ENCODE measurements at regions not wholly inside any gene's neighbourhood (a gene's known extent, or its start where the extent isn't known, plus 50 kb on each side); places are given as distances from the start of the nearest gene placed in this dataset.

DNA sequence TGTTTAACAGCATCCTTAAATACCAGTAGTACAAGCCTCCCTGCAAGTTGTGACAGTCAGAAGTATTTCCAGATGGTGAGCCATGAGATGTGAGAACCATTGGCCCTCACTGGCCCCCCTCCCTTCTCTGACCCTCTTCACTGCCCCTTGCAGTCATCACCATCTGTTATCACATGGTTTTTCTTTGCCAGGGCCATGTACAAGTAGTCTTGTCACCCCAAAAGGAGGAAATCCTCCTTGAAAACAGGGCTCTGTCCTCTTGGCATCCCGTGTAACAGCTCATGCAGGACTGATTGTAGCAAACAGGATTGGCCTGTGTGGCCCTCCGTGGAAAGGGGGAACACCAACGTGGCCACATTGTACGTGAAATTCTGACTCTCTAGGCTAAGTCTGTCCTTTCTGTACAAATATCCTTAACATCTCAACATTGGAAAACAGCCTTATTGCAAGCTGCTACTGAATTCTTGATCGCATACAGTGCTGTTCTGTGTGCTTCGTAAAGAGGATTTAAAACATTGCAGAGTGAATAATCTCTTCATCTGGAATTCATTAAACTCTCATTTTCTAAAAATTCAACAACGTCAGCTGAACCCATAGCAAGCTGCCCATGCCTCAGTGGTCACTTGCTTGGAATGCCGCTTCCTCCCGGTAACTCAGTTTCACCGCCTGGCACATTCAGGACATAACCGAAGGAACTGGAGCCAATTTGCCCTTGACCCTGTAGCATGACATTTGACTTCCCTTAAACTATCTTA is 171.7 kb downstream of the ATPSCKMT start:
- Histone ChIP-seq H3K9ac (ENCODE audit: low read length) (no peak overlapping the region), H3K4me1 (ENCODE audit: control insufficient read depth, insufficient read depth, low read length) (0 out of 2 replicates have a peak, but pooled peaks cover 3% of the 10 kb centered on the region), H3K27ac (ENCODE audit: low read depth, low read length) (no peak overlapping the region), H3K27me3 (ENCODE audit: control insufficient read depth, insufficient read depth, low read length) (no peaks in the 10 kb centered on the region), H3K4me3 (ENCODE audit: low read depth, low read length) (no peak overlapping the region), H3K36me3 (ENCODE audit: control insufficient read depth, insufficient read depth, low read length) (no peaks in the 10 kb centered on the region), H3K9me3 (ENCODE audit: control insufficient read depth, insufficient read depth, low read depth, low read length) (no peaks in the 10 kb centered on the region)

DNA sequence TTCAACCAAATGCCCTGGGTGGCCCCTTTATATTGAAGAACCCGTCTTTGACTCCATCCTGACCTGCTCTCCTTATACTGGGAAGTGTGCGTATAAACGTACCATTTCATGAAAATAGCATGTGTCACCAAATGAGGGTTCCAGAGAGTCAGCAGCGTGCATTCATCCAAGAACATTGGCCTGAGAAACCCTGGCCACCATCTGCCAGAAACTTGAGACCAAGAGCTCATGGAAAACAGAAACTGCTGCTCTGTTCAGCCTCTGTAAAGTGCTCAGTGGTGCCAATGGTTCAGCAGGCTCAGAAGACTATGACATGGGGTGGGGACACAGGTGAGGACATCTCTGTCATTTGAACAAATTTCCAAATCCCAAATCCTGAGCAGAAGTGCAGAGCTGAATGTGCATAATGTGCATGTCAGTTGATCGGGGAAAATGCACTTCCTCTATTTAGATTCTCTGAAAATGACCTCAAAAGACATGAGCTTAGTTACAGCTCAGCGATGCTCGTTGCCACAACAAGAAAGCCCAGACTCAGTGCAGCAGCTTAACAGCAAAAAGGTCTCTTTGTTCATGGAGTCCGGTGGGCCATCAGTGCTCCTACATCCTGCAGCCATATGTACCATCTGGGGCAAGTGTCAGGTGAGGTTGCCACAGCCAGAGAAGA is 176.1 kb downstream of the ATPSCKMT start:
- Histone ChIP-seq H3K36me3 (ENCODE audit: control insufficient read depth, insufficient read depth, low read length) (no peaks in the 10 kb centered on the region), H3K27me3 (ENCODE audit: control insufficient read depth, insufficient read depth, low read length) (no peaks in the 10 kb centered on the region), H3K9me3 (ENCODE audit: control insufficient read depth, insufficient read depth, low read depth, low read length) (peaks cover 3% of the 10 kb centered on the region; the same call in 1 of the 2 replicates), H3K27ac (ENCODE audit: low read depth, low read length) (no peak overlapping the region), H3K4me1 (ENCODE audit: control insufficient read depth, insufficient read depth, low read length) (no peaks in the 10 kb centered on the region), H3K4me3 (ENCODE audit: low read depth, low read length) (no peak overlapping the region), H3K9ac (ENCODE audit: low read length) (no peak overlapping the region)

DNA sequence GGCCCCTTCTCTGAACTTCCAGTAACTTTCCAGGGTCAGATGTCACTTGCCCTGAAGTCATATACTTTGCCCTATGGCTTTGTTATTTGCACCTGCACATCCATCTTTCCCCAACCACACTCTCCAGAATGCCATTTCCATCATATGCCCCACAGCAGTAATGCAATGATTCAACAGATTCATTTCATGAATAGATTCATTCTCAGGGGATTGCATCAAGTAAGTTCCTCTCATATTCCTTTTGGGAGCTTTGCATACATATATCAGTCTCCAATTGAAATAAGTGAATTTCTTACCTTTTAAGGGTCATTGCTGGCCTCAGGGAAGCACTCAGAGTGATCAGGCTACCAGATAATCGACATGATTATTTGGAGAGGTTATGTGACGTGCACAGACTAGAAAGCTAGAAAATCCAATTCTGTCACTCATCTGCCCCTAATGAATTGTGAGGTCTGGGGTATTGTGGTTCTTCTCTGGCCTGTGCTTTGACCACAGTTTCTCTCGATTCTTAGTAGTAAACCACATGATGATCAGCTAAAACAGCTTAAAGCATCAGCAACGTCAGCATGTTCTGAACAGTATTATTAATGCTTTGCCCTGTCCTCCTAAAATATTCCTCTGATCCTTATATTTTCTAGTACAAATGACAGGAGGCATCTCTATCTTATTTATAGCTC is 179.9 kb downstream of the ATPSCKMT start:
- H3K9me3 ChIP-seq (ENCODE audit: control insufficient read depth, insufficient read depth, low read depth, low read length) = peaks cover 13% of the 10 kb centered on the region
- no peaks in the 10 kb centered on the region for H3K4me1 ChIP-seq (ENCODE audit: control insufficient read depth, insufficient read depth, low read length)
- H3K27ac ChIP-seq (ENCODE audit: low read depth, low read length) = no peak overlapping the region
- H3K9ac ChIP-seq (ENCODE audit: low read length) = no peak overlapping the region
- H3K4me3 ChIP-seq (ENCODE audit: low read depth, low read length) = no peak overlapping the region
- H3K27me3 ChIP-seq (ENCODE audit: control insufficient read depth, insufficient read depth, low read length) = no peaks in the 10 kb centered on the region
- H3K36me3 ChIP-seq (ENCODE audit: control insufficient read depth, insufficient read depth, low read length) = no peaks in the 10 kb centered on the region

DNA sequence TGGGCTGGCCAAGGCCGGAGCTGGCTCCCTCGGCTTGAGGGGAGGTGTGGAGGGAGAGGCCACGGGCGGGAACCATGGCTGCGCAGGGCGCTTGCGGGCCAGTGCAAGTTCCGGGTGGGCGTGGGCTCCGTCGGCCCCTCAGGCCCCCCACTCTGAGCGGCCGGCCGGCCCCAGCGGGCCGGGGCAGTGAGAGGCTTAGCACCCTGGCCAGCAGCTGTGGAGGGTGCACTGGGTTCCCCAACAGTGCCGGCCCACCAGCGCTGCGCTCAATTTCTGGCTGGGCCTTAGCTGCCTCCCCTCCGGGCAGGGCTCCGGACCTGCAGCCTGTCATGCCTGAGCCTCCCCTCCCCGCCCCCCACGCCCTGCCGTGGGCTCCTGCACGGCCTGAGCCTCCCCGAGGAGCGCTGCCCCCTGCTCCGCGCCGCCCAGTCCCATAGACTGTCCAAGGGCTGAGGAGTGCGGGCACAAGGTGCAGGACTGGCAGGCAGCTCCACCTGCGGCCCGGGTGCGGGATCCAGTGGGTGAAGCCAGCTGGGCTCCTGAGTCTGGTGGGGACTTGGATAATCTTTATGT is 184.2 kb downstream of the ATPSCKMT start:
- no peak overlapping the region for H3K27ac ChIP-seq (ENCODE audit: low read depth, low read length)
- no peaks in the 10 kb centered on the region for H3K27me3 ChIP-seq (ENCODE audit: control insufficient read depth, insufficient read depth, low read length)
- no peak overlapping the region for H3K4me3 ChIP-seq (ENCODE audit: low read depth, low read length)
- no peak overlapping the region for H3K9ac ChIP-seq (ENCODE audit: low read length)
- H3K36me3 ChIP-seq (ENCODE audit: control insufficient read depth, insufficient read depth, low read length) = no peaks in the 10 kb centered on the region
- peaks cover 10% of the 10 kb centered on the region; the same call in 1 of the 2 replicates for H3K9me3 ChIP-seq (ENCODE audit: control insufficient read depth, insufficient read depth, low read depth, low read length)
- H3K4me1 ChIP-seq (ENCODE audit: control insufficient read depth, insufficient read depth, low read length) = no peaks in the 10 kb centered on the region

DNA sequence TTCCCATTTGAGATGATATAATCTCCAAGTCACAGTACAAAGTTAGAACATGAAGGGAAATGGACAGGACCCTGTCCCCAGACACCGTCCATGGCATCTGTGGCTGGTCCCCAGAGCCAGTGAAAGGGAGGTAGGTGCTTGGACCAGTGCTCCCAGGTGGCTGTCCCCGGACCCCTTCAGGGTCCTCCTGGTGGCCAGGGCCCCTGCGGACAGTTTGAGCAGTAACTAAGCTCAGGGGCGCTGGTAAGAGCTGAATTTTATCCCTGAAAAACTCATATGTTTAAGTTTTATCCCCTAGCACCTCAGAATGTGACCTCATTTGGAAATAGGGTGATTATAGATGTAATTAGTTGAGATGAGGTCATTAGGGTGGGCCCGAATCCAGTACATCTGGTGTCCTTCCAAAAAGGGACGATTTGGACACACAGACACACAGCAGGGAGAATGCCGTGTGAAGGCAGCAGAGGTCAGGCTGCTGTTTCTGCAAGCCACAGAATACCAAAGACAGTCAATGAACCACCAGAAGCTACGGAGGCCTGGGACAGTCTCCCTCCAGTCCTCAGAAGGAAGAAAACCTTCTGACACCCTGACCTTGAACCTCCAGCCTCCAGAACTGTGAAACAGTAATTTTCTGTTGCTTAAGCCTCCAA is 185.0 kb downstream of the ATPSCKMT start:
- Histone ChIP-seq H3K27me3 (ENCODE audit: control insufficient read depth, insufficient read depth, low read length) (no peaks in the 10 kb centered on the region), H3K36me3 (ENCODE audit: control insufficient read depth, insufficient read depth, low read length) (no peaks in the 10 kb centered on the region), H3K4me3 (ENCODE audit: low read depth, low read length) (no peak overlapping the region), H3K9me3 (ENCODE audit: control insufficient read depth, insufficient read depth, low read depth, low read length) (peaks cover 10% of the 10 kb centered on the region; the same call in 1 of the 2 replicates), H3K27ac (ENCODE audit: low read depth, low read length) (no peak overlapping the region), H3K4me1 (ENCODE audit: control insufficient read depth, insufficient read depth, low read length) (peaks cover under 1% of the 10 kb centered on the region; the same call in 1 of the 2 replicates), H3K9ac (ENCODE audit: low read length) (no peak overlapping the region)

DNA sequence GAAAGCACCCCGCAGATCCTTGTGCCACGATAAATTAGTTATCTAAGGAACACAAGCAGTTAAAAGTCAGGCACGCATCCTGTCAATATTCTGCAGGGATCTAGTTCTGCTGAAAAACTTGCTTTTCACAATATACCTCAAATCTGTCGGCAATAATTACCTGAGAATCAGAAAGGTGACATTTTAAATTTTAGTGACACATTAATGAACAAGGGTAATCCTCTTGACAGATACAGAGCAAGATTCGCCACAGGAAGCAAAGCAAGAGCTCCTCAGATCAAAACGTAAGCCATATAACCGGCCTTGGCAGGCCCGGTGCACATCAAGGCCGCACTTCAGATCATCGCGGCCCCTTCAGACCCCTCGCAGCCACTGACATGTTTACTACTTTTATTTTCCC is 185.7 kb downstream of the ATPSCKMT start:
- H3K9me3 ChIP-seq (ENCODE audit: control insufficient read depth, insufficient read depth, low read depth, low read length) = peaks cover 10% of the 10 kb centered on the region; the same call in 1 of the 2 replicates
- no peaks in the 10 kb centered on the region for H3K27me3 ChIP-seq (ENCODE audit: control insufficient read depth, insufficient read depth, low read length)
- H3K27ac ChIP-seq (ENCODE audit: low read depth, low read length) = no peak overlapping the region
- H3K36me3 ChIP-seq (ENCODE audit: control insufficient read depth, insufficient read depth, low read length) = no peaks in the 10 kb centered on the region
- H3K9ac ChIP-seq (ENCODE audit: low read length) = no peak overlapping the region
- no peak overlapping the region for H3K4me3 ChIP-seq (ENCODE audit: low read depth, low read length)
- peaks cover 6% of the 10 kb centered on the region; the same call in 1 of the 2 replicates for H3K4me1 ChIP-seq (ENCODE audit: control insufficient read depth, insufficient read depth, low read length)

DNA sequence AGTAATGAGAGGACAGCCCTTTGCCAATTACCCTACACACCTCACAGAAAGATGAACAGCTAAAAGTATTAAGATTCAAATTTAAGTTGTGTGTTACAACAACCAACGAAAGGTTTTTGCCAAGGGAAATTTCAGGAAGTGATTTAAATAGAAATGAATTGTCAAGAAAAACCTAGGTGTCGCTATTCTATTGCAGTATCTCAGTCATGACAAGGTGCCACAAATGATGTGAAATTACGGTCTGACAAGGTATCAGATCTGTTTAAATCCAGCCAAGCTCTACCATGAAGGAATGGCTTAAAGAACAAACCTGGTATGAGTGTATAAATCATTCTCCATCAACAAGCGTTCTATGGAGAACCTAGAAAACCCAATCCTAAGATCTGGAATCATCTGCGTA is 189.7 kb downstream of the ATPSCKMT start:
- H3K4me1 ChIP-seq (ENCODE audit: control insufficient read depth, insufficient read depth, low read length) = peaks cover 6% of the 10 kb centered on the region; the same call in 1 of the 2 replicates
- no peak overlapping the region for H3K4me3 ChIP-seq (ENCODE audit: low read depth, low read length)
- H3K36me3 ChIP-seq (ENCODE audit: control insufficient read depth, insufficient read depth, low read length) = no peaks in the 10 kb centered on the region

DNA sequence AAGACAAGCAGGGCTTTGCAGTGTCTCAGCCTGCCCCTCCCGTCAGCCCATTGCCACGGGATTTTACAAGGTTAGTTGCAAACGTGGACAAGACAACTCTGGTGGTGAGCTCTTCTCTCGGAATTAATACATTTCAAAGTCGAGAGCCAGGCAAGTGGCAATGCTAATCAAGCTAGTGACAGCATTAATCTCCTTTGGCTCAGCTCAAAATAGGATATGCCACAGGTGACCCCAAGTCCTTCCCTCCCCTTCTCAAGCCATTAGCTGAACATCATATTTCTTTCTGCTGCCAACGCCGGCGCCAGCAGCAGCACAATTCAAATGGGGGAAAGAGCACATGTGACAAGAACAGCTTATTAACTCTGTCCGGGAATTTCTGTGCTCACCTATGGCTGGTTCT is 190.1 kb downstream of the ATPSCKMT start:
- no peak overlapping the region for H3K9ac ChIP-seq (ENCODE audit: low read length)
- no peak overlapping the region for H3K27ac ChIP-seq (ENCODE audit: low read depth, low read length)
- peaks cover 6% of the 10 kb centered on the region; the same call in 1 of the 2 replicates for H3K4me1 ChIP-seq (ENCODE audit: control insufficient read depth, insufficient read depth, low read length)
- H3K9me3 ChIP-seq (ENCODE audit: control insufficient read depth, insufficient read depth, low read depth, low read length) = no peaks in the 10 kb centered on the region
- no peak overlapping the region for H3K4me3 ChIP-seq (ENCODE audit: low read depth, low read length)
- H3K36me3 ChIP-seq (ENCODE audit: control insufficient read depth, insufficient read depth, low read length) = no peaks in the 10 kb centered on the region
- H3K27me3 ChIP-seq (ENCODE audit: control insufficient read depth, insufficient read depth, low read length) = no peaks in the 10 kb centered on the region

More for the DNA sequence above, 189.7 kb downstream of the ATPSCKMT start:
- H3K27ac ChIP-seq (ENCODE audit: low read depth, low read length) = no peak overlapping the region
- peaks cover 1% of the 10 kb centered on the region; the same call in 1 of the 2 replicates for H3K9me3 ChIP-seq (ENCODE audit: control insufficient read depth, insufficient read depth, low read depth, low read length)
- H3K9ac ChIP-seq (ENCODE audit: low read length) = no peak overlapping the region
- H3K27me3 ChIP-seq (ENCODE audit: control insufficient read depth, insufficient read depth, low read length) = no peaks in the 10 kb centered on the region

DNA sequence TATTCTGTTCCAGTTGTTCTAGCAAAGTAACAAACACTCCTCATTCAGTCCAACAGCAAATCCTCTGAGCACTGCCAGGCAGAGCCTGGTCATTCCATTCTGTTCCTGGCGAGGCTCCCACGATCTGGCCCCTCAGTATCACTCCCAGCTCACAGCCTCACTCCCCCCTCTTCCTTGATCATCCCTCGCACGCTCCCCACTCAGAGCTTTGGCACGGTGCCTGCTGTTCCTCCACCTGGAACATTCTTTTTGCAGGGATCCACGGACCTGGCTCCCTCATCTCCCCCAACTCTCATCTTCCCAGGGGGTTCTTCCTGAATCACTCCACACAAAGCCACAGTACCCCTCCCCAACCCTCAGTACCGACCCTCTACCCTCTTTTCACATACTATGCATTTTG is 192.3 kb downstream of the ATPSCKMT start:
- peaks cover 12% of the 10 kb centered on the region for H3K9me3 ChIP-seq (ENCODE audit: control insufficient read depth, insufficient read depth, low read depth, low read length)
- H3K9ac ChIP-seq (ENCODE audit: low read length) = no peak overlapping the region
- H3K4me1 ChIP-seq (ENCODE audit: control insufficient read depth, insufficient read depth, low read length) = peaks cover 6% of the 10 kb centered on the region; the same call in 1 of the 2 replicates
- no peak overlapping the region for H3K27ac ChIP-seq (ENCODE audit: low read depth, low read length)
- no peaks in the 10 kb centered on the region for H3K27me3 ChIP-seq (ENCODE audit: control insufficient read depth, insufficient read depth, low read length)
- H3K36me3 ChIP-seq (ENCODE audit: control insufficient read depth, insufficient read depth, low read length) = no peaks in the 10 kb centered on the region
- no peak overlapping the region for H3K4me3 ChIP-seq (ENCODE audit: low read depth, low read length)

DNA sequence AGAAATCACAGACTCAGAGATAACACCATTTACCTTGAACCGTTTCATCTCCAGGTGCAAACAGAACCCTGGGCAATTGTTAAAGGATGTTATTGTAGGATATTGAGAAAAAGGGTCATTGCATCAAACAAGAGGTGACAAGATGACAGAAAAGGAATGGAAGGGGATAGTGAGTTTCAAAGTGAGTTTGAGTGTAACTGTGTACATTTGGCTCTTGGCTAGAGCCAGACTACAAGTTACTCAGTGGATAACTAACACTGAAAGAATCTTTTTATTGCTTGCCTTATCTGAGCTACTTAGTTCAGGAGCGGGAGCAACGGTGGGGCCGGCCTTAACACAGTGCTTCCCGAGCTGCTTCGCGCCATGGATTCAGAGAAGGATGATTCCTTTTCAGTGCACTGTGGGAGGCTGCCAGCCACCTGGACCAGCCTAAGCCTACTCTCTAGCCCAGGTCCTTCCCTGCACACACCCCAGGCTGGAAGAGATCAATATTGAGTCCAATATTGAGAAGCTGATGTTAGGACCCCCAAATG is 193.4 kb downstream of the ATPSCKMT start:
- Histone ChIP-seq H3K27ac (ENCODE audit: low read depth, low read length) (no peak overlapping the region), H3K27me3 (ENCODE audit: control insufficient read depth, insufficient read depth, low read length) (no peaks in the 10 kb centered on the region), H3K9ac (ENCODE audit: low read length) (no peak overlapping the region), H3K36me3 (ENCODE audit: control insufficient read depth, insufficient read depth, low read length) (no peaks in the 10 kb centered on the region), H3K9me3 (ENCODE audit: control insufficient read depth, insufficient read depth, low read depth, low read length) (peaks cover 22% of the 10 kb centered on the region), H3K4me3 (ENCODE audit: low read depth, low read length) (no peak overlapping the region), H3K4me1 (ENCODE audit: control insufficient read depth, insufficient read depth, low read length) (peaks cover 6% of the 10 kb centered on the region; the same call in 1 of the 2 replicates)

All from HUES6 (cell line).